GM23338 (cell line): ENCODE measurements at regions not wholly inside any gene's neighbourhood (a gene's known extent, or its start where the extent isn't known, plus 50 kb on each side); places are given as distances from the start of the nearest gene placed in this dataset.

ENCODE experiments used
- ATAC-seq: fragments of 200-7000 bp; cut with Tn5 transposase; 3 replicates; pipeline ENCODE4 v1.9.1; 2020
- DNase-seq: peaks from one replicate; pipeline ENCODE4 v3.0.0-alpha.2; 2015; ENCODE audit warnings: low spot score
- H2AFZ ChIP-seq: fragments of 200-600 bp; sonication (generic); 2 replicates; pipeline ENCODE4 v1.8.0; 2016; ENCODE audit warnings: antibody characterized with exemption, mild to moderate bottlenecking, moderate library complexity
- H3F3A ChIP-seq: fragments of 200-600 bp; sonication (generic); replicated peaks from 2 replicates; pipeline ENCODE4 v1.8.0; 2017; ENCODE audit warnings: antibody characterized with exemption, mixed run types, low read depth
- H3K27ac ChIP-seq: fragments of 200-600 bp; sonication (generic); 2 replicates; pipeline ENCODE4 v1.6.1; 2016; ENCODE audit warnings: low read depth
- H3K27me3 ChIP-seq: fragments of 200-600 bp; sonication (generic); 2 replicates; pipeline ENCODE4 v1.8.0; 2016; ENCODE audit warnings: mild to moderate bottlenecking, mixed run types, moderate library complexity; ENCODE audit not compliant: insufficient read depth
- H3K36me3 ChIP-seq: fragments of 200-600 bp; sonication (generic); 2 replicates; pipeline ENCODE4 v1.8.0; 2016; ENCODE audit warnings: mild to moderate bottlenecking; ENCODE audit not compliant: insufficient read depth
- H3K4me1 ChIP-seq: fragments of 200-600 bp; sonication (generic); 2 replicates; pipeline ENCODE4 v1.8.0; 2016; ENCODE audit warnings: mild to moderate bottlenecking, moderate library complexity; ENCODE audit not compliant: insufficient read depth
- H3K4me2 ChIP-seq: fragments of 200-600 bp; sonication (generic); 2 replicates; pipeline ENCODE4 v1.7.1; 2017; ENCODE audit warnings: mixed run types
- H3K4me3 ChIP-seq: fragments of 200-600 bp; sonication (generic); 2 replicates; pipeline ENCODE4 v1.6.1; 2016; ENCODE audit warnings: mixed run types
- H3K79me2 ChIP-seq: fragments of 200-600 bp; sonication (generic); replicated peaks from 2 replicates; pipeline ENCODE4 v1.8.0; 2017; ENCODE audit warnings: mild to moderate bottlenecking; ENCODE audit not compliant: insufficient read depth
- H3K9me2 ChIP-seq: fragments of 200-600 bp; sonication (generic); 2 replicates; pipeline ENCODE4 v1.8.0; 2017; ENCODE audit not compliant: insufficient read depth
- H4K20me1 ChIP-seq: fragments of 200-600 bp; sonication (generic); replicated peaks from 2 replicates; pipeline ENCODE4 v1.8.0; 2017; ENCODE audit warnings: mild to moderate bottlenecking; ENCODE audit not compliant: insufficient read depth
- H3K27ac Mint-ChIP-seq: 2 replicates; pipeline ENCODE4 v1.8.0; 2020; ENCODE audit warnings: inconsistent platforms, mild to moderate bottlenecking, moderate library complexity, mixed read lengths
- H3K27me3 Mint-ChIP-seq: 3 replicates; pipeline ENCODE4 v1.8.0; 2022; ENCODE audit warnings: low read depth, mild to moderate bottlenecking, moderate library complexity, mixed read lengths, inconsistent platforms; ENCODE audit not compliant: insufficient read depth, poor library complexity
- H3K36me3 Mint-ChIP-seq: 3 replicates; pipeline ENCODE4 v1.8.0; 2021; ENCODE audit warnings: low read depth, mild to moderate bottlenecking, inconsistent platforms, moderate library complexity, mixed read lengths
- H3K4me1 Mint-ChIP-seq: 3 replicates; pipeline ENCODE4 v1.8.0; 2020; ENCODE audit warnings: mild to moderate bottlenecking, inconsistent platforms, mixed read lengths
- H3K4me3 Mint-ChIP-seq: 3 replicates; pipeline ENCODE4 v1.8.0; 2021; ENCODE audit warnings: moderate library complexity, mild to moderate bottlenecking, inconsistent platforms, mixed read lengths
- H3K9me3 Mint-ChIP-seq: 3 replicates; pipeline ENCODE4 v1.8.0; 2020; ENCODE audit warnings: moderate library complexity, mild to moderate bottlenecking, inconsistent platforms, mixed read lengths
- CREB1 ChIP-seq: fragments of 250-450 bp; sonication (Bioruptor Pico); IDR thresholded peaks from 2 replicates; pipeline ENCODE4 v1.5.0; 2020; ENCODE audit warnings: low read depth, mild to moderate bottlenecking, moderate library complexity
- CTCF ChIP-seq, 2 experiments: fragments of 200-600 bp in 1 of 2; sonication (generic) in 1 of 2; conservative IDR thresholded peaks; 2 replicates each; pipeline versions ENCODE4 v1.5.1 to v1.6.1; 2016 to 2017; ENCODE audit warnings: antibody characterized with exemption in 2 of 2, low read depth in 2 of 2, mild to moderate bottlenecking in 2 of 2, moderate library complexity in 1 of 2
- EZH2 ChIP-seq: fragments of 200-600 bp; sonication (generic); IDR thresholded peaks from one replicate; pipeline ENCODE4 v1.8.0; 2017; ENCODE audit warnings: antibody characterized with exemption, mild to moderate bottlenecking, low read depth; ENCODE audit not compliant: unreplicated experiment
- EZH2phosphoT487 ChIP-seq: fragments of 200-600 bp; sonication (generic); IDR thresholded peaks from one replicate; pipeline ENCODE4 v1.8.1; 2018; ENCODE audit warnings: antibody characterized with exemption; ENCODE audit not compliant: unreplicated experiment
- JUNB ChIP-seq: IDR thresholded peaks from one replicate; pipeline ENCODE4 v1.6.1; 2016; ENCODE audit warnings: antibody characterized with exemption; ENCODE audit not compliant: unreplicated experiment
- NANOG ChIP-seq: IDR thresholded peaks from 2 replicates; pipeline ENCODE4 v1.6.1; 2016; ENCODE audit warnings: antibody characterized with exemption, borderline replicate concordance
- POLR2AphosphoS5 ChIP-seq: IDR thresholded peaks from 2 replicates; pipeline ENCODE4 v1.6.1; 2016; ENCODE audit warnings: antibody characterized with exemption, low read depth
- REST ChIP-seq: IDR thresholded peaks from one replicate; pipeline ENCODE4 v1.6.1; 2018; ENCODE audit warnings: antibody characterized with exemption; ENCODE audit not compliant: unreplicated experiment
- STAT1 ChIP-seq: IDR thresholded peaks from one replicate; pipeline ENCODE4 v1.6.1; 2016; ENCODE audit warnings: antibody characterized with exemption; ENCODE audit not compliant: unreplicated experiment
- ZNF114 ChIP-seq: fragments of 250-450 bp; sonication (Bioruptor Pico); IDR thresholded peaks from 2 replicates; pipeline ENCODE4 v1.5.0; 2020; ENCODE audit warnings: mild to moderate bottlenecking, moderate library complexity
- ZNF331 ChIP-seq: fragments of 250-450 bp; sonication (Bioruptor Pico); IDR thresholded peaks from 2 replicates; pipeline ENCODE4 v1.5.0; 2020; ENCODE audit warnings: low read depth, mild to moderate bottlenecking, moderate library complexity
- TF ChIP-seq, protein P1 (sequence below): IDR thresholded peaks from 2 replicates; pipeline ENCODE4 v1.6.1; 2016; ENCODE audit warnings: antibody characterized with exemption
- TF ChIP-seq, protein P2 (sequence below): fragments of 250-450 bp; sonication (Bioruptor Pico); IDR thresholded peaks from 2 replicates; pipeline ENCODE4 v1.5.0; 2020; ENCODE audit warnings: mild to moderate bottlenecking, moderate library complexity

GRCh38 chr2:66283787-66284186, 151.1 kb upstream of the MEIS1 start:
- Mint-ChIP-seq H3K27me3 (peaks cover 2% of the 10 kb centered on the region), H3K36me3 (peaks cover 7% of the 10 kb centered on the region; the same call in 2 of the 3 replicates), H3K27ac (no peak overlapping the region), H3K4me1 (no peaks in the 10 kb centered on the region), H3K4me3 (no peak overlapping the region), H3K9me3 (peaks cover 3% of the 10 kb centered on the region; the same call in 1 of the 3 replicates)
- Histone ChIP-seq H3K27me3 (no peaks in the 10 kb centered on the region), H3K27ac (no peak overlapping the region), H4K20me1 (no peaks in the 10 kb centered on the region), H3K79me2 (no peaks in the 10 kb centered on the region), H2AFZ (no peak overlapping the region), H3K9me2 (peaks cover 18% of the 10 kb centered on the region), H3K4me1 (peaks cover 8% of the 10 kb centered on the region), H3K4me2 (no peak overlapping the region), H3K4me3 (no peak overlapping the region), H3F3A (no peaks in the 10 kb centered on the region), H3K36me3 (no peaks in the 10 kb centered on the region)
- ATAC-seq (no peak), DNase-seq (no peak)
- TF ChIP-seq EZH2 (no peak), REST (no peak), CREB1 (CRISPR knock-in tag) (no peak), ZNF114 (CRISPR knock-in tag) (no peak), NANOG (no peak), CTCF (conservative IDR thresholded peaks at IDR 0.05; ENCODE audit: low read depth in 2 of 2) (no peak), POLR2AphosphoS5 (no peak), STAT1 (no peak), JUNB (no peak), EZH2phosphoT487 (no peak), ZNF331 (CRISPR knock-in tag) (no peak)
- TF ChIP-seq, protein P1, sequence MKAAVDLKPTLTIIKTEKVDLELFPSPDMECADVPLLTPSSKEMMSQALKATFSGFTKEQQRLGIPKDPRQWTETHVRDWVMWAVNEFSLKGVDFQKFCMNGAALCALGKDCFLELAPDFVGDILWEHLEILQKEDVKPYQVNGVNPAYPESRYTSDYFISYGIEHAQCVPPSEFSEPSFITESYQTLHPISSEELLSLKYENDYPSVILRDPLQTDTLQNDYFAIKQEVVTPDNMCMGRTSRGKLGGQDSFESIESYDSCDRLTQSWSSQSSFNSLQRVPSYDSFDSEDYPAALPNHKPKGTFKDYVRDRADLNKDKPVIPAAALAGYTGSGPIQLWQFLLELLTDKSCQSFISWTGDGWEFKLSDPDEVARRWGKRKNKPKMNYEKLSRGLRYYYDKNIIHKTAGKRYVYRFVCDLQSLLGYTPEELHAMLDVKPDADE = no peak
- TF ChIP-seq, protein P2, sequence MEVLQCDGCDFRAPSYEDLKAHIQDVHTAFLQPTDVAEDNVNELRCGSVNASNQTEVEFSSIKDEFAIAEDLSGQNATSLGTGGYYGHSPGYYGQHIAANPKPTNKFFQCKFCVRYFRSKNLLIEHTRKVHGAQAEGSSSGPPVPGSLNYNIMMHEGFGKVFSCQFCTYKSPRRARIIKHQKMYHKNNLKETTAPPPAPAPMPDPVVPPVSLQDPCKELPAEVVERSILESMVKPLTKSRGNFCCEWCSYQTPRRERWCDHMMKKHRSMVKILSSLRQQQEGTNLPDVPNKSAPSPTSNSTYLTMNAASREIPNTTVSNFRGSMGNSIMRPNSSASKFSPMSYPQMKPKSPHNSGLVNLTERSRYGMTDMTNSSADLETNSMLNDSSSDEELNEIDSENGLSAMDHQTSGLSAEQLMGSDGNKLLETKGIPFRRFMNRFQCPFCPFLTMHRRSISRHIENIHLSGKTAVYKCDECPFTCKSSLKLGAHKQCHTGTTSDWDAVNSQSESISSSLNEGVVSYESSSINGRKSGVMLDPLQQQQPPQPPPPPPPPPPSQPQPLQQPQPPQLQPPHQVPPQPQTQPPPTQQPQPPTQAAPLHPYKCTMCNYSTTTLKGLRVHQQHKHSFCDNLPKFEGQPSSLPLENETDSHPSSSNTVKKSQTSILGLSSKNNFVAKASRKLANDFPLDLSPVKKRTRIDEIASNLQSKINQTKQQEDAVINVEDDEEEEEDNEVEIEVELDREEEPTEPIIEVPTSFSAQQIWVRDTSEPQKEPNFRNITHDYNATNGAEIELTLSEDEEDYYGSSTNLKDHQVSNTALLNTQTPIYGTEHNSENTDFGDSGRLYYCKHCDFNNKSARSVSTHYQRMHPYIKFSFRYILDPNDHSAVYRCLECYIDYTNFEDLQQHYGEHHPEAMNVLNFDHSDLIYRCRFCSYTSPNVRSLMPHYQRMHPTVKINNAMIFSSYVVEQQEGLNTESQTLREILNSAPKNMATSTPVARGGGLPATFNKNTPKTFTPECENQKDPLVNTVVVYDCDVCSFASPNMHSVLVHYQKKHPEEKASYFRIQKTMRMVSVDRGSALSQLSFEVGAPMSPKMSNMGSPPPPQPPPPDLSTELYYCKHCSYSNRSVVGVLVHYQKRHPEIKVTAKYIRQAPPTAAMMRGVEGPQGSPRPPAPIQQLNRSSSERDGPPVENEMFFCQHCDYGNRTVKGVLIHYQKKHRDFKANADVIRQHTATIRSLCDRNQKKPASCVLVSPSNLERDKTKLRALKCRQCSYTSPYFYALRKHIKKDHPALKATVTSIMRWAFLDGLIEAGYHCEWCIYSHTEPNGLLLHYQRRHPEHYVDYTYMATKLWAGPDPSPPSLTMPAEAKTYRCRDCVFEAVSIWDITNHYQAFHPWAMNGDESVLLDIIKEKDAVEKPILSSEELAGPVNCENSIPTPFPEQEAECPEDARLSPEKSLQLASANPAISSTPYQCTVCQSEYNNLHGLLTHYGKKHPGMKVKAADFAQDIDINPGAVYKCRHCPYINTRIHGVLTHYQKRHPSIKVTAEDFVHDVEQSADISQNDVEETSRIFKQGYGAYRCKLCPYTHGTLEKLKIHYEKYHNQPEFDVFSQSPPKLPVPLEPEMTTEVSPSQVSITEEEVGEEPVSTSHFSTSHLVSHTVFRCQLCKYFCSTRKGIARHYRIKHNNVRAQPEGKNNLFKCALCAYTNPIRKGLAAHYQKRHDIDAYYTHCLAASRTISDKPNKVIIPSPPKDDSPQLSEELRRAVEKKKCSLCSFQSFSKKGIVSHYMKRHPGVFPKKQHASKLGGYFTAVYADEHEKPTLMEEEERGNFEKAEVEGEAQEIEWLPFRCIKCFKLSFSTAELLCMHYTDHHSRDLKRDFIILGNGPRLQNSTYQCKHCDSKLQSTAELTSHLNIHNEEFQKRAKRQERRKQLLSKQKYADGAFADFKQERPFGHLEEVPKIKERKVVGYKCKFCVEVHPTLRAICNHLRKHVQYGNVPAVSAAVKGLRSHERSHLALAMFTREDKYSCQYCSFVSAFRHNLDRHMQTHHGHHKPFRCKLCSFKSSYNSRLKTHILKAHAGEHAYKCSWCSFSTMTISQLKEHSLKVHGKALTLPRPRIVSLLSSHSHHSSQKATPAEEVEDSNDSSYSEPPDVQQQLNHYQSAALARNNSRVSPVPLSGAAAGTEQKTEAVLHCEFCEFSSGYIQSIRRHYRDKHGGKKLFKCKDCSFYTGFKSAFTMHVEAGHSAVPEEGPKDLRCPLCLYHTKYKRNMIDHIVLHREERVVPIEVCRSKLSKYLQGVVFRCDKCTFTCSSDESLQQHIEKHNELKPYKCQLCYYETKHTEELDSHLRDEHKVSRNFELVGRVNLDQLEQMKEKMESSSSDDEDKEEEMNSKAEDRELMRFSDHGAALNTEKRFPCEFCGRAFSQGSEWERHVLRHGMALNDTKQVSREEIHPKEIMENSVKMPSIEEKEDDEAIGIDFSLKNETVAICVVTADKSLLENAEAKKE (CRISPR knock-in tag) = no peak
